ENCODE measurements at regions not wholly inside any gene's neighbourhood (a gene's known extent, or its start where the extent isn't known, plus 50 kb on each side); places are given as distances from the start of the nearest gene placed in this dataset.

- dilution Hi-C loops (cut with MboI; ENCODE audit: extremely low pct_ligation_motif_present, low sequenced_read_pairs): no loop called here
- Histone ChIP-seq H2AFZ (ENCODE audit: control insufficient read depth, low read length) (no peak overlapping the region), H3K9me3 (ENCODE audit: control insufficient read depth, low read depth, low read length) (no peaks in the 10 kb centered on the region), H3K9ac (ENCODE audit: control insufficient read depth, extremely low read depth, insufficient read depth, low read length) (no peak overlapping the region), H3K4me1 (ENCODE audit: control insufficient read depth, extremely low read depth, insufficient read depth, low read length) (peaks cover 3% of the 10 kb centered on the region), H3K27ac (ENCODE audit: control insufficient read depth, insufficient read depth, low read length) (no peak overlapping the region), H3K36me3 (ENCODE audit: control insufficient read depth in 2 of 2, extremely low read depth in 1 of 2, insufficient read depth in 2 of 2, low read length in 2 of 2) (no peaks in the 10 kb centered on the region), H4K20me1 (ENCODE audit: control insufficient read depth, extremely low read depth, insufficient read depth, low read length) (no peaks in the 10 kb centered on the region), H3K4me2 (ENCODE audit: control insufficient read depth, extremely low read depth, insufficient read depth, low read depth, low read length) (no peak overlapping the region), H3K4me3 (ENCODE audit: control insufficient read depth in 2 of 3, extremely low read depth in 1 of 3, insufficient read depth in 2 of 3, low read depth in 1 of 3, low read length in 3 of 3) (no peak overlapping the region), H3K27me3 (ENCODE audit: control insufficient read depth, extremely low read depth, insufficient read depth, low read length) (no peaks in the 10 kb centered on the region), H3K9me1 (ENCODE audit: control insufficient read depth, extremely low read depth, insufficient read depth, low read length) (no peaks in the 10 kb centered on the region), H3K79me2 (ENCODE audit: control insufficient read depth, insufficient read depth, low read length) (no peaks in the 10 kb centered on the region)
- DNase-seq (ENCODE audit: low read depth, low spot score) (no peak), FAIRE-seq (no peak)
- no peak for TF ChIP-seq EZH2 (IDR thresholded peaks at IDR 0.05; ENCODE audit: low read length)
- TF ChIP-seq, protein P1, sequence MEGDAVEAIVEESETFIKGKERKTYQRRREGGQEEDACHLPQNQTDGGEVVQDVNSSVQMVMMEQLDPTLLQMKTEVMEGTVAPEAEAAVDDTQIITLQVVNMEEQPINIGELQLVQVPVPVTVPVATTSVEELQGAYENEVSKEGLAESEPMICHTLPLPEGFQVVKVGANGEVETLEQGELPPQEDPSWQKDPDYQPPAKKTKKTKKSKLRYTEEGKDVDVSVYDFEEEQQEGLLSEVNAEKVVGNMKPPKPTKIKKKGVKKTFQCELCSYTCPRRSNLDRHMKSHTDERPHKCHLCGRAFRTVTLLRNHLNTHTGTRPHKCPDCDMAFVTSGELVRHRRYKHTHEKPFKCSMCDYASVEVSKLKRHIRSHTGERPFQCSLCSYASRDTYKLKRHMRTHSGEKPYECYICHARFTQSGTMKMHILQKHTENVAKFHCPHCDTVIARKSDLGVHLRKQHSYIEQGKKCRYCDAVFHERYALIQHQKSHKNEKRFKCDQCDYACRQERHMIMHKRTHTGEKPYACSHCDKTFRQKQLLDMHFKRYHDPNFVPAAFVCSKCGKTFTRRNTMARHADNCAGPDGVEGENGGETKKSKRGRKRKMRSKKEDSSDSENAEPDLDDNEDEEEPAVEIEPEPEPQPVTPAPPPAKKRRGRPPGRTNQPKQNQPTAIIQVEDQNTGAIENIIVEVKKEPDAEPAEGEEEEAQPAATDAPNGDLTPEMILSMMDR (optimal IDR thresholded peaks at IDR 0.05 in 1 of 3, IDR thresholded peaks at IDR 0.05 in 1 of 3, conservative IDR thresholded peaks at IDR 0.05 in 1 of 3; ENCODE audit: extremely low read depth in 1 of 3, insufficient read depth in 2 of 3, low read length in 3 of 3): no peak
Observed at GRCh38 chr6:48747040-48747439, 636.0 kb upstream of the PTCHD4 start.

GRCh38 chr6:48744948-48745347 lies 634.0 kb upstream of the PTCHD4 start:
- DNase-seq (ENCODE audit: low read depth, low spot score): no peak
- Histone ChIP-seq H3K9me3 (ENCODE audit: control insufficient read depth, low read depth, low read length) (no peaks in the 10 kb centered on the region), H3K36me3 (ENCODE audit: control insufficient read depth in 2 of 2, extremely low read depth in 1 of 2, insufficient read depth in 2 of 2, low read length in 2 of 2) (no peaks in the 10 kb centered on the region), H3K79me2 (ENCODE audit: control insufficient read depth, insufficient read depth, low read length) (no peaks in the 10 kb centered on the region), H3K27me3 (ENCODE audit: control insufficient read depth, extremely low read depth, insufficient read depth, low read length) (no peaks in the 10 kb centered on the region), H2AFZ (ENCODE audit: control insufficient read depth, low read length) (no peak overlapping the region), H4K20me1 (ENCODE audit: control insufficient read depth, extremely low read depth, insufficient read depth, low read length) (no peaks in the 10 kb centered on the region), H3K4me2 (ENCODE audit: control insufficient read depth, extremely low read depth, insufficient read depth, low read depth, low read length) (no peak overlapping the region), H3K4me3 (ENCODE audit: control insufficient read depth in 2 of 3, extremely low read depth in 1 of 3, insufficient read depth in 2 of 3, low read depth in 1 of 3, low read length in 3 of 3) (no peak overlapping the region), H3K9ac (ENCODE audit: control insufficient read depth, extremely low read depth, insufficient read depth, low read length) (no peak overlapping the region), H3K27ac (ENCODE audit: control insufficient read depth, insufficient read depth, low read length) (no peak overlapping the region), H3K9me1 (ENCODE audit: control insufficient read depth, extremely low read depth, insufficient read depth, low read length) (no peaks in the 10 kb centered on the region), H3K4me1 (ENCODE audit: control insufficient read depth, extremely low read depth, insufficient read depth, low read length) (peaks cover 3% of the 10 kb centered on the region)
- dilution Hi-C loops (cut with MboI; ENCODE audit: extremely low pct_ligation_motif_present, low sequenced_read_pairs): no loop called here
- no peak for TF ChIP-seq EZH2 (IDR thresholded peaks at IDR 0.05; ENCODE audit: low read length)
- TF ChIP-seq, protein P1 (optimal IDR thresholded peaks at IDR 0.05 in 1 of 3, IDR thresholded peaks at IDR 0.05 in 1 of 3, conservative IDR thresholded peaks at IDR 0.05 in 1 of 3; ENCODE audit: extremely low read depth in 1 of 3, insufficient read depth in 2 of 3, low read length in 3 of 3): no peak
- FAIRE-seq: peak; percentile 9

All from keratinocyte (primary cell).